IPS-NIHi7 (cell line): ENCODE measurements at regions not wholly inside any gene's neighbourhood (a gene's known extent, or its start where the extent isn't known, plus 50 kb on each side); places are given as distances from the start of the nearest gene placed in this dataset.
"Not testable (repeated sequence)": the region's sequence is repeated elsewhere in the genome, so short reads cannot be mapped to it uniquely, and the experiment has no call there.

Experiments
- DNase-seq: peaks from one replicate; pipeline ENCODE4 v3.0.0; 2012; ENCODE audit warnings: mixed read lengths; ENCODE audit errors: extremely low spot score

DNA sequence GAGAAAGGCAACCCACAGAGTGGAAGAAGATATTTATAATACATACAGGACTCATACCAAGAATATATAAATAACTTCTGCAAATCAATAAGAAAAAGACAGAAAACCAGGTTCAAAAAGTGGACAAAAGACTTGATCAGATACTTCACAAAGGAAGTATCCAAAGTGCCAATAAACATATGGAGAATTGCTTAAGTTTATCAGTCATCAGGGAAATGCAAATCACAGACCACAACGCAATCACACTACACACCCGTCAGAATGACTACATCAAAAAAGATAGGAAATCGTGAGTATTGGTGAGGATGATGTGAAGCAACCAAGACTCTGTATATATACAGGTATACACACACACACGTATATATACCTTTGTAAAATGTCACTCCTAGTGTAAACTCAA is 180.6 kb downstream of the FAM43A start:
- DNase-seq, result no peak

DNA sequence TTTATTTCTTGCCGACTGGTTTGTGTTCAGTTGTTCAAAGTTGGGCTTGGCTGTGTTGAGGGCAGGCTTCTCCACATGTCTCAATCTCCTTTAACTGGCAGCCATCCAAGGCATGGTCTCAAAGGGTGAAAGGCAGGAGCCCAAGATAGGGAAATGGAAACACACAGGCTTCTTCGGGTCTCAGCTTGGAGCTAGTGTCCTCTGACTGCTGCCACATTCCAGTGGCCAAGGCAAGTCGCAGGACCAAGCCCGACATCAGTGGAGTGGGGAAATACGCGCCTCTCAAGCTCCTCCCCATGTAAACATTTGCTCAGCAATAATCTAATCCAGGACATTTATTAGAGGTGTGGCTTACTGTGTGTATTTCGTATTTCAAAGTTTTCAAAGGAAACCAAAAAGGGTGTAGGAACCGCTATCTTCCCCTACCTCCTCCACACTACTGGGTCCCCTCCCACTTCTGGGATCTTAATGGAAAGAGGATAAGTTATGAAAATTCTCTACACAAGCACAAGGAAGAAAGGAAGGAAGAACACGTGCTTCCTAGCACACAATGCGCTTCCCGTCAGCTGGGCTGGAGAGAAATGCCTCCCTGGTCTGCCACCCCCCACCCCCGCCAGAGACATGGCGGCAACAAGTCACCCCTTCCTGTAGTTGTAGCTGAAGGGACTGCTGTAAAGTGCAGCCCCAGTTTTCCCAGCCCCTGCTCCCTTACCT is 181.7 kb downstream of the FAM43A start:
- DNase-seq, result no peak

DNA sequence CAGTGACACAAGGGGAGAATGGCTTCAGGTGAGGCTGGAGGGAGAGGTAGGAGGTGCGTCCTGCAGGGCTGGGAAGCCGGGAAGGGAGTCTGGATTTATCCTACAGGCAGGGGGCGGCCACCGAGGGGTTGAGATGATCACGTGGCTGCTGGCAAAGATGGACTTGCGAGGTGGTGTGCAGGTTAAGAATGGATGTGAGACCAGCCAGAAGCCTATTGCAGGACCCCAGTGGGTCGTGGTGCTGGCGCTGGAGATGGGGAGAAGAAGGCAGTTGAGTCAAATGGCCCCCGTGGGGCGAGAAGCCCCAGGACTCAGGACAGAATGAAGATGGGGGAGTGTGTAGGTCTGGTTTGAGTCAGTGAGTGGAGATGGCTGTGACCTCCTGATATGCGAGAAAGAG is 183.1 kb downstream of the FAM43A start:
- DNase-seq, result no peak

DNA sequence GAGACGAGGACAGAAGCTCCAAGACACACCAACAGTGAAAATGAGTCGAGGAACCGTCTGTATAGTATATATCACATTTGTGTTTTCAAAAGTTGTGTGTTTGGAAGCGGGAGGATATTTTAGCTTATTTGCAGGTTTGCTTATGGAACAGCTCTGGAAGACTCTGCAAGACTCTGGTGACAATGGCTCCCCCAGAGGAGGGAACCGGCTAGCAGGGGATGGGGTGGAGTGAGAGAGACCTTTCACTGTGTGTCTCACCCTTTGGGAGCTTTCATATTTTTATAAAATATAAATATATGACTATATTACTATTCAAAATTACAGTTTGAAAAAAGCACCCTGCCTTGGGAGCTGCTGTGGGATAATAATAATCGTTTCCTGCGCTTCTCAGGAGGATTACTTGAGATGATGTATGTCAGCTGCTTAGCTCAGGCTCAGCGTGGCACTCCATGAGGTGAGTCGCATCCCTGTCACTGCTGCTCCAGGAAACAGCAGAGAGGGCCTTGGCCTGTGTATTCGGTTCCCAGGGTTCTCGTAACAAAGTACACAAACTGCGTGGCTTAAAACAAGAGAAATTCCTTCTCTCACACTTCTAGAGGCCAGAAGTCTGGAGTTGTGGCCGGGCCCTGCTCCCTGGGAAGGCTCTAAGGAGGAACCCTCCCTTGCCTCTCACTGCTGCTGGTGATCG is 183.9 kb downstream of the FAM43A start:
- DNase-seq, result no peak

DNA sequence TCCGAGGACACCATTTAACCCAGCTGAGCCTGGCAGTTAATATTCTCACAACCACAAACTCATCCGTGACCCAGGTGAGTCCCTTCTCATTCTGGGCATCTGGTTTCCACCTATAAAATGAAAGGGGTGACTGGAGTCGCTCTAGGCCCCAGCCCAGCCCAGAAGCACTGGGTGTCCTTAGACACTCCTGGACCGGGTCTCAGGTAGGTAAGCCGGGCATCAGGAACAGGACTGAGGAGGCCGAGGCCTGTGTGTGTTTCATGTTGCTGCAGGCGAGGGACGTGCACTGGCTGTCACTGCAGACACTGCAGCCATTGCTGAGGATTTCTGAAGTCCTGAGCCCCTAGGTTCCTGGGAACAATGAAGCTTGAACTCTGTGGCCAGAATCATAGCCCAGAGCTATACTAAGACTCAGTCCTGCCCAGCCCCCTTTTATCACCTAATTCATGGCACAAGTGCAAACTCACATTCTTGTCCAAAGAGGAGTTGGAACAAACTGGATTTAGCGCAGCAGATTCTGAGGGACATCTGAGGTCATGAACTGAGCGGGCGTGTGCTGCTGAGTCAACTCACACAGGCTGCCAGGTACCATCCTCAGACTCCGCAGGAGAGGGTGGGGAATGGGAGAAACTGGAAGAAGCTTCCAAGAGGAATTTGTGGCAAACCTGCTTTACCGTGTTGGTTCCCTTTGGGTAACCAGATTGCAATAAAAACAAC is 184.9 kb downstream of the FAM43A start:
- no peak for DNase-seq

DNA sequence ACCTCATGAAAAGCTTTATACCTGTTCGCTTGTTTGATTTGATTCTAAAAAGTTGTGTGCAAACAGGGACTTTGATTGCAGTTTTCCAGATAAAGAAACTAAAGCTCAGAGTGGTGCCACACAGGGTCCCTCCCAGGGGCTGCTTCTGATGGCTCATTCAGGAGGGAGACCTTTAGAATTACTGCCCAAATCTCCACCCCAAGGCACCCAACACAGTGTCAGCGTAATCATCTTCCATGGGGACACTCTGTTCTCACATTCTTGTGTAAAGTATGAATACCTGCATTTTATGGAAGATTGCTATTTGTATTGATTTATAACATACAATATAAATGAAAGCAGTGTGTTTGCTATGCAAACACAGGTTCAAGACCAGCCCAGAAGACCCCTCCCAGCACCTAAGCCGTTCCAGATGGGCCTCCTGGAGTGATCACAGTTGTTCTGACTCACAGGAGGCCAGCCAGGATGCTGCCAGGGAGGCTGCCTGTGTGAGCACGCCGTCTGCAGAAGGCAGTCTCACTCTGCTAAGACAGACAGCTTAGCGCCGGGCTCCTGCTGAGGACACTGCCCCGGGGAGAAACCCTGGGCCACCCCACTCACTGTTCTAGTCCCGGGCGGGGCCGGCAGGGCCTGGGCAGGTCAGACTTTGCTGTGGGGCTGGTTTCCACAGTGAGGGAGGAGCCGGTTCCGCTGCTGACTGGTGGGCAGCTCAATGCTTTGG is 185.6 kb downstream of the FAM43A start:
- DNase-seq, result peak; percentile 71

DNA sequence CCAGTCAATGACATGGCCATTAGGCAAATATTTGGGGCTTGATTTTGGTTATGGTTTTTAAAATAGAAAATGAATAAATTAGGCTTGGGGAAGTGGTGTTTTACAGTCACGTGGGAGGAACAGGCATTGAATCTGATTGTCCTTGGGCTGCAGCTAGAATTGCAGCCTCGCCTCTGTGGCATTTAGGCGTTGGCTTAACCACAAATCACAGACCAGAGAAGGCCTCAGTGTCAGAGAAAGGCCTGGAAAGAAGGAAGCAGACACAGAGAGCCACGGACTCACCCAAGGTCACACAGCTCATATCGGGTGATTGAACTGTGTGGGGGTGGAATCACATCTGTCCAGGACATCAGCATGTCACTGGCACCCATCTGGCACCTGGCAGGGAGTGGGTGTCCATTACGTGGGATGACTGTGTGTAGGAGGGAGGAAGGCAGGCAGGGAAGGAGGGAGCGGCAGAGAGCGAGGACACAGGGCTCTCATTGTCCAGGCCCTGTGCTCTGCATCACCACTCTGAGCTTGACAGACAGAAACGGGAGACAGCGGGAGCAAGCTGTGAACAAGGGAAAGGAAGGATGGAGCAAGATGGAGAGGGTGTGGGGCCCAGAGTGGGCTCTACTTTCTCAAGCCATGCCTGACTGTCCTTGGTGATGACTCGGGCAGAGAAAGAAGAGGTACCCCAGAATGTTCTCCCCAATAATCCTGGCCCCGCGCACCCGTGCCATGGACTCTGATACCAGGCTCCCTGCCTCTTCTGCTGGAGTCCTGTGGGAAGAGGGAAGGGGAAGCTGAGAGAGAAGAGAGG is 186.4 kb downstream of the FAM43A start:
- no peak for DNase-seq

DNA sequence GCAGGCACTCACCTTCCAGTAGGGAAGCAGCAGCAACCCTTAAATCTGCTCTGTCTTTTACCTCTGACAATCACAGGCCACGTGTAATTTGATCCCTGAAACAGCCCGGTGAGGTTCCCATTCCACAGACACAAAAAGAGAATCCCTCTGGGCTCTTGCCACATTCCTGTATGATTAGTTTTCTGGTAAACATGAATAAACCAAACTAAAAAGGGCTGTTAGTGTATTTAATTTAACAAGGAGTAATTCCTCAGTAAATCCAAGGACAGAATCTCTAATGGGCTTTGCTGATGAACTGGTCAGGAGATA is 186.9 kb downstream of the FAM43A start:
- DNase-seq, result peak; percentile 71

DNA sequence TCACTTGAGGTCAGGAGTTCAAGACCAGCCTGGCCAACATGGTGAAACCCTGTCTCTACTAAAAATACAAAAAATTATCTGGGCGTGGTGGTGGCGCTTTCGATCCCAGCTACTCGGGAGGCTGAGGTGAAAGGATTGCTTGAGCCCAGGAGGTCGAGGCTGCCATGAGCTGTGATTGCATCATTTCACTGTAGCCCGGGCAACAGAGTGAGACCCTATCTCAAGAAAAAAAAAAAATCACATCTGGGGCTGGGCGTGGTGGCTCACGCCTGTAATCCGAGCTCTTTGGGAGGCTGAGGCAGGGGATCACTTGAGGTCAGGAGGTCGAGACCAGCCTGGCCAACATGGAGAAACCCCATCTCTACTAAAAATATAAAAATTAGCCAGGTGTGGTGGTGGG is 187.8 kb downstream of the FAM43A start:
- DNase-seq, result not testable (repeated sequence)

DNA sequence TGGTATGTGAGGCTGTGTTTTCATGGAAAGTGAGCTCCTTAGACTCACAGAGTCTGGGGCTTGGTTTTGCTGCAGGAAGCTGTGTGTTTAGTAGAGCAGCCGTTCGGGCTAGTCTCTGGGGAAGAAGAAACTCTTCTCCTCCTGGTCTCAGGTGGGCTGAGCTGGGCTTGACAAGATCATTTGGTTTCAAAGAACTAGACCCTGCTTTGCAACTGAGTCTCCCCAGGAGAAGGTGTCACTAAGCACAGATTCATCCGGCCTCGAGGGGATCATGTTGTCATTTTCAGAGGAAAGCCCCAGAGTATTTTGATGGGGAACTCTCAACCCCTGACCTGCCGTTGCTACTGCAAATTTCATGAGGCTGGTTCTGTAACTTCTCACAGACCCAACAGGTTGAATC is 188.5 kb downstream of the FAM43A start:
- DNase-seq, result no peak

DNA sequence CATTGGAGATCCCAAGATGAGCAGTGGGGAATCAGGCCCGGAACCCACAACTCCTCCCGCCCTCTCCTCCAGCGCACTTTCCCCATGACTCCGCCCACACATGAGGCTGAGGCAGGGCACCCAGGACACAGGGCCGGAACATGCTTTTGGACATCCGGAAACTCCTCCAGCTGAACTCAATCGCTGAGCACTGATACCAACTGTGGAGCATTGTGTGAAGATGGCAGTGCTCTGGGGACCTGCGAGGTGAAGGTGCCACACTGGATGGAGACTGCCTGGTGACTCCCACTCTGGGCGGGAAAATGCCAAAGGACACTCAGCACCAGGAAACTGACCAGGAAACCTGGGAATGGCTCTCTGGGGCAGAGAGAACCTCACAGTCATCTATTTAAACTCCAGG is 189.1 kb downstream of the FAM43A start:
- DNase-seq, result no peak

DNA sequence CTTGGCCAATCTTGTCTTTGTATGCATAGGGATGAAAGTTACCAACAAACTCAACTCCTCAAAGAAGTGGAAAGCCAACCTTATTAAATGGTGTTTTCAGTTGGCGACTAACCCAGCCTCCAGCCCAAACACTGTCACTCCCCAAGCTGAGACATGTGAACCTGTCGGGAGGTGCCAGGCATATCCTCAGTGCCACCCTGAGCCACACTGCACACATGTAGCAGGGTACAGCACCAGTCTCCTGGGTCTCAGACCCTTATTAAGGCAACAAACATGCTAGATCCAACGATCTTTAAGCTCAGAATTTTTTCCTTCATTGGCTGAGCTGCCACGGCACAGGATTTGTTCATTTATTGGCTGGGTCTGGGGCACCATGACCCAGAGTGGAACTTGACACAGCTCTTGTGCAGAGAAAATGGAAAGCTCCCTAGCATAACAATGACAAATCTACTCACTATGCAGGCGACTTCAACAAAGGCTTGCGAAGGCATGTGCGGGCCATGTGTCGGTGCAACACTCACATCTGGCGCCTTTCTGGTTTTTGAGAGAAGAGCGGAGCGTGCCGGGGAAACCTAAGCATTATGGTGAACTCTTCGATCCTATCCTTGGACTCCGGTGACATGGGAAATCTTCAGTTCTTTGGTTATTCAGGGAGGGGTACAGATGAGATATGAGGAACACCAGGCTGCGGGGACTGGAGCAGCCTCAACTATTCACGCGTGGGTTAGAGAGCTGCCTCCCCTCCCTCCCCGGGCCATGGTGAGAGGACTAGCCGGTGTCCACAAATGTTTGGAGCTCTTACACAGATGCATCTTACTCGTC is 190.1 kb downstream of the FAM43A start:
- no peak for DNase-seq

DNA sequence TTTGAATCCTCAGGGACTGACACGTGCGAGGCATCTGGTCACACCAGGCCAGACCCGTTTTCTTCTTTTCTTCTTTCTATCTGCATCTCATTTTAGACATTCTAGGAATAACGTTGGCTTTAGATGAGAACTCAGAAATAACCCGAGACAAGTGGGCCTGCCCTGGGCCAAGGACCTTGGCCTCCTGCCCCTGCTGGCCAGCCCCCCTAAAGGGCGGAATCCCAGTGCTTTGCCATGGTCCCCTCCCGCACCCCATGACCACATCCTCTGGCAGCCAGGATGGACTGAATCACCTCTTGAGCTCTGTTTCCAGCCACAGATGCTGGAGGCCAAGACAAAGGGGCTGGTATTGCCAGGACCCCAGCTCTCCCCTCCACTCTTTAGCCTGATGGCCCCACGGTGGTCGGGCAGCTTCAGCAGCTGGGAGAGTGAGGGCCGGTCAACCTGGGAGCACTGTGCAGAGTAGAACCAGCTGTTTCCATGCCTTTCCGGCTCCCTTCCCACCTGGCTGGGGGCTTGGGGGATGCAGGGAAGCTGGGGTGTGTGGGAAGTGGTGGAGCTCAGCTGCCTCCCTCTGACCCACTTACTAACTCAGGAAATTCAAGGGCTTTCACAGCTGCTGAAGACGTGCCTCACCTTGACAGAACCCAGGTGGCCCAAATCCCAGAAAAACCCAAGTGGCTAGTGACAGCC is 190.9 kb downstream of the FAM43A start:
- DNase-seq, result no peak

DNA sequence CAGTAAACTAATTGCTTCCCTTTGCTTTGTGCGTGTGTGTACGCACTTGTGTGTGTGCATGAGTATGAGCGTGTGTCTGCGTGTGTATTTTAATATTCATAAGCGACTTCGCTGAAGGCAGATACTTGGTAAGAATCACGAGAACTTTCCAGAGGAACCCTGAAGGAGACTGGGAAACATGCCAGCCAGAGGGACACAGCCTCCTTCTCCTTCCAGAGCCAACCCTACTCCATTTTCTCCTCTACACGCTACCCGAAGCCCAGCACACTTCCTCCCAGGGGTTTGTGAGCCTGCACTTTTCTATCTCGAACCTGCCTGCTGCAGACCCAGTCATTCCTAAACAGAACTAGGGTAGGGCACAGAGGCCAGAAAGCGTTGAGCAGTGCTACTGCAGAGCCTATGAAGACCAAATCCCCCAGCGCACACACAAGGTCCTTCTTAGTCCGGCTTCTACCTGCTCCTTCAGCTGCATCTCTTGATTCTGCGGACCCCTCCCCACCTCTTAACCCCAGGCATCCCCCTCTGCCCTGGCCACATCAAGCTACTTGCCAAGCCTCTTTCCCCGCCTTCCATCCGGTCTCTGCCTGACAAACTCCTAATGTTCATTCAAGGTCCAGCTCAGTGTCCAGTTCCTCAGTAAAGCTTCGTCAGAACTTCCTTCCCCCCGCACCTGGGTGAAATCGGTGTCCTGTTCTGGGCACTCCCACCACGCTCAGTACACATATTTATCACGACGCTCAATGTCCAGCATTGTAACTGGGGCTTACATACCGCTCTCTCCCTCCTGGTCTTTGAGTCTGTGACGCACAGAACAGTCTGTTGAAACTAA is 191.8 kb downstream of the FAM43A start:
- no peak for DNase-seq

DNA sequence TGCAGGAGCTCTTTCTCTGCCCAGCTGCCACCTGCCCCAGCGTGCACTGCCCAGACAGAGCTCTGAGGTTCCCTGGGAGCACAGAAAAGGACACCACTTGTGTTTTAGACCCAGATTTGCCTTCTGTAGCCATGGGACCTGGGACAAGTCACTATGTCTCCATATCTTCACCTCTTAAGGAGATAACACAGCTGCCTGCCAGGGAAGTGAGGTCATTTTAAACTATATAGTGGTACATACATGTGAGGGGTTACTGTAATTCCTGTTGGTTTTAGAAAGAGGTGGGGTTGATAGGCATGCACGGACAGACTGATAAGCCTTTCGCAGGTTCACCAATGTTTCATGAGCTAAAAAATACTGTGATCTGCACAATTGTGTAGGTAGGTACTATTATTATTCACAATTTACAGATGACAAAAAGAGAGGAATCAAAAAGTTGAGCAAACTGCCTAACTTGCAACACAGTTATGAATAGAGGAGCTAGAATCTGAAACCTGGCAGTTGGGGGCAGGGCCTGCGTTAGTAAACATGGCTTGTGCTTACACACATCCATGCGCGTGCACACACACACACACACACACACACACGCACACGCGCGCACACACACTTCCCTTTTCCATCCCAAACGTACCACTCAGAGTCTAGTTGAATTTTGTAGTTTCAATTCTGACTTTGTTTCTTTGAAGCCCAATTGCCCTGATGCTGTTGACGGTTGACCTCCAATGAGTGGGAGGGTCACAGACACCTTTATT is 193.6 kb downstream of the FAM43A start:
- no peak for DNase-seq

DNA sequence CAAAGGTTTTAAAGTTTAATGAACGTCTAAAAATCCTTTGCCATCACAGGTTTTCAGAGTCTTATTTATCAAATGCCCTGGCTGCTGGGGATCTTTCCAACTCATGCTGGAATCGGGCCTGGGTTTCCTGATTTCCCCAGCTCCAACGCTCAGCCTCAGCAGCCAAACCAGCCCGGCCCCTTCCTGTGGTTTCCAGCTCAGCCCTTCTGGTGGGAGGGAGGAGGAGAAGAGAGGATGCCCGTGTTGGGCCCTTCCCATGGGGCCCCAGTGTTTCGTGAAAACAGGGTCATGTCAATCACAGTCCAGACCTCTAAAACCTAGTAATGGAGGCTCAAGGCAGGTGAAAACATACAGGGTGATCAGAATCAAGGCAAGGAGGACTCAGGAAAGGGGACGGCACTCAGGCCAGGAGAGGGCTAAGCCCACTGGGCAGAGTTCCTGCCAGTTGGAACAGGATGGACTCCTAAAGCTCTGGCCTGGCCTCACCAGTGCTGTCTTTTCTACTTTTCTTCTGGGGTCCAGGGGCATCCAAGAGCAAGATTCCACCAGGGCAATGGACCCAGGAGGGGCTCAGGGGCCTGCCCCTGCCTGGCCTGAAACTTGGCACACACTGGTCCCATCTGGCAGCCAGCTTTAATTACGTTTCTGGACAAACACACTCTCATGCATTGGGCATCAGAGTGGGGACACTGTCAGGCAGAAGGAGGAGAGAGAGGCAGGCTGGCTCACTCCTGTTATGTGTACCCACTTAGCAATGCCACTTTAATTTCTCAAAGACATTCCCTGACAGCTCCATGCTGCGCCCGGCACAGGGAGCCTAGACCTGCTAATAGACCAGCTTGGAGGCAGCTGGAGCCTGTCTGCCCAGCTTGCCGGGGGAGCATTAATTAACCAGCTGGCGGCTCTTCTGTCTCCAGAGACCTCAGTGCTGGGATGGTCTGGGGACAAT is 194.6 kb downstream of the FAM43A start:
- no peak for DNase-seq
